B cell (primary cell): ENCODE measurements at regions not wholly inside any gene's neighbourhood (a gene's known extent, or its start where the extent isn't known, plus 50 kb on each side); places are given as distances from the start of the nearest gene placed in this dataset.

ENCODE experiments used
- CTCF ChIP-seq: fragments of 200-600 bp; IDR thresholded peaks from one replicate; pipeline ENCODE4 v1.8.0; 2022; ENCODE audit warnings: antibody characterized with exemption, mild to moderate bottlenecking
- EZH2 ChIP-seq: IDR thresholded peaks from 2 replicates; pipeline ENCODE4 v1.6.1; 2012; ENCODE audit warnings: borderline replicate concordance, low read depth, mild to moderate bottlenecking, moderate library complexity, low read length; ENCODE audit not compliant: insufficient read depth, poor library complexity, severe bottlenecking

- TF ChIP-seq CTCF: no peak
- no peak for TF ChIP-seq EZH2
Observed at GRCh38 chrX:45322820-45323219, 122.1 kb upstream of the DIPK2B start.
